ENCODE measurements at regions not wholly inside any gene's neighbourhood (a gene's known extent, or its start where the extent isn't known, plus 50 kb on each side); places are given as distances from the start of the nearest gene placed in this dataset.

GRCh38 chr1:232368821-232369321, 261.1 kb downstream of the SIPA1L2 start:
- H3K36me3 ChIP-seq (ENCODE audit: control insufficient read depth, insufficient read depth, low read length), result no peaks in the 10 kb centered on the region
- H3K4me3 ChIP-seq (ENCODE audit: low read depth, low read length), result no peak overlapping the region
- CTCF ChIA-PET, result interaction anchor here (0.7 kb wide), 1 partner anchor 369 kb away, joined by 3 read pairs; no protein-coding TSS in a partner anchor
- no peak for DNase-seq (ENCODE audit: low read depth)
- POLR2A ChIA-PET, result no interaction called here
- TF ChIP-seq, protein P1, sequence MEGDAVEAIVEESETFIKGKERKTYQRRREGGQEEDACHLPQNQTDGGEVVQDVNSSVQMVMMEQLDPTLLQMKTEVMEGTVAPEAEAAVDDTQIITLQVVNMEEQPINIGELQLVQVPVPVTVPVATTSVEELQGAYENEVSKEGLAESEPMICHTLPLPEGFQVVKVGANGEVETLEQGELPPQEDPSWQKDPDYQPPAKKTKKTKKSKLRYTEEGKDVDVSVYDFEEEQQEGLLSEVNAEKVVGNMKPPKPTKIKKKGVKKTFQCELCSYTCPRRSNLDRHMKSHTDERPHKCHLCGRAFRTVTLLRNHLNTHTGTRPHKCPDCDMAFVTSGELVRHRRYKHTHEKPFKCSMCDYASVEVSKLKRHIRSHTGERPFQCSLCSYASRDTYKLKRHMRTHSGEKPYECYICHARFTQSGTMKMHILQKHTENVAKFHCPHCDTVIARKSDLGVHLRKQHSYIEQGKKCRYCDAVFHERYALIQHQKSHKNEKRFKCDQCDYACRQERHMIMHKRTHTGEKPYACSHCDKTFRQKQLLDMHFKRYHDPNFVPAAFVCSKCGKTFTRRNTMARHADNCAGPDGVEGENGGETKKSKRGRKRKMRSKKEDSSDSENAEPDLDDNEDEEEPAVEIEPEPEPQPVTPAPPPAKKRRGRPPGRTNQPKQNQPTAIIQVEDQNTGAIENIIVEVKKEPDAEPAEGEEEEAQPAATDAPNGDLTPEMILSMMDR (IDR thresholded peaks at IDR 0.05; ENCODE audit: insufficient read depth, low read depth, low read length), result no peak
- H3K27me3 ChIP-seq (ENCODE audit: control insufficient read depth, insufficient read depth, low read length), result no peaks in the 10 kb centered on the region

GRCh38 chr1:232367293-232367692, 262.6 kb downstream of the SIPA1L2 start:
- Histone ChIP-seq H3K4me3 (ENCODE audit: low read depth, low read length) (no peak overlapping the region), H3K27me3 (ENCODE audit: control insufficient read depth, insufficient read depth, low read length) (no peaks in the 10 kb centered on the region), H3K36me3 (ENCODE audit: control insufficient read depth, insufficient read depth, low read length) (no peaks in the 10 kb centered on the region)
- TF ChIP-seq, protein P1 (IDR thresholded peaks at IDR 0.05; ENCODE audit: insufficient read depth, low read depth, low read length), result no peak
- no peak for DNase-seq (ENCODE audit: low read depth)
- CTCF ChIA-PET, result no interaction called here
- POLR2A ChIA-PET, result no interaction called here

DNA sequence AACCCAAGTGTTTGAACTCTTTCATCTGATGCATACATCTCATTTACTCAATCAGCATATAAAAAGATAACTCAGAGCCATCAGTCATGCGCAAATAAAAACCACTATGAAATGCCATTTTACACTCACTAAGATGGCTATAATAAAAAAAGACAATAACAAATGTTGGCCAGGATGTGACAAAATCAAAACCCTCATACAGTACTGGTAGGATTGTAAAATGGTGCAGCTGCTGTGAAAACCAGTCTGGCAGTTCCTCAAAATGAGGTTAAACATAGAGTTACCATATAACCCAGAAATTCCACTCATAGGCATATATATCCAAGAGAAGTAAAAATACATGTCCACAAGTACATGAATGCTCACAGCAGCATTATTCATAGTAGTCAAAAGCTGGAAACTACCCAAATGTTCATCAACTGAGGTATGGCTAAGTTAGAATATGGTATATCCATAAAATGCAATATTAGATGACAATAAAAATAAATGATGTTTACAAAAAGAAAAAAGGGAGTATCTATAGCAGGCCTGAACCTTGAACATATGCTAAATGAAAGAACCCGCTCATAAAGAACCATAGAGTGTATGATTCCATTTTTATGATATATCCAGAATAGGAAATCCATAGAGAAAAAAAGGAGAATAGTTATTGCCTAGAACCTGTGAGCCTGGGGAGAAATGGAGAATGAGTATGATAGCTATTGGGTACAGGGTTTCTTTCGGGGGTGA, 265.1 kb downstream of the SIPA1L2 start:
- no peak overlapping the region for H3K4me3 ChIP-seq (ENCODE audit: low read depth, low read length)
- TF ChIP-seq, protein P1 (IDR thresholded peaks at IDR 0.05; ENCODE audit: insufficient read depth, low read depth, low read length), result no peak
- no peaks in the 10 kb centered on the region for H3K36me3 ChIP-seq (ENCODE audit: control insufficient read depth, insufficient read depth, low read length)
- ChIA-PET POLR2A (no interaction called here), CTCF (no interaction called here)
- no peaks in the 10 kb centered on the region for H3K27me3 ChIP-seq (ENCODE audit: control insufficient read depth, insufficient read depth, low read length)
- DNase-seq (ENCODE audit: low read depth), result no peak

- no peaks in the 10 kb centered on the region for H3K36me3 ChIP-seq (ENCODE audit: control insufficient read depth, insufficient read depth, low read length)
- CTCF ChIA-PET, result no interaction called here
- H3K27me3 ChIP-seq (ENCODE audit: control insufficient read depth, insufficient read depth, low read length), result no peaks in the 10 kb centered on the region
- DNase-seq (ENCODE audit: low read depth), result no peak
- TF ChIP-seq, protein P1 (IDR thresholded peaks at IDR 0.05; ENCODE audit: insufficient read depth, low read depth, low read length), result no peak
- no peak overlapping the region for H3K4me3 ChIP-seq (ENCODE audit: low read depth, low read length)
- POLR2A ChIA-PET, result no interaction called here
Measured at GRCh38 chr1:232363008-232363407, 266.9 kb downstream of the SIPA1L2 start.

GRCh38 chr1:232357416-232357815, 272.5 kb downstream of the SIPA1L2 start:
- POLR2A ChIA-PET, result no interaction called here
- DNase-seq (ENCODE audit: low read depth), result no peak
- Histone ChIP-seq H3K4me3 (ENCODE audit: low read depth, low read length) (no peak overlapping the region), H3K36me3 (ENCODE audit: control insufficient read depth, insufficient read depth, low read length) (no peaks in the 10 kb centered on the region), H3K27me3 (ENCODE audit: control insufficient read depth, insufficient read depth, low read length) (no peaks in the 10 kb centered on the region; the same call in 1 of the 2 replicates)
- CTCF ChIA-PET, result no interaction called here
- TF ChIP-seq, protein P1 (IDR thresholded peaks at IDR 0.05; ENCODE audit: insufficient read depth, low read depth, low read length), result no peak
